ENCODE measurements at regions not wholly inside any gene's neighbourhood (a gene's known extent, or its start where the extent isn't known, plus 50 kb on each side); places are given as distances from the start of the nearest gene placed in this dataset.

- no peak for DNase-seq
- H3K27ac ChIP-seq, result no peak overlapping the region
These were observed 674.5 kb downstream of the KCNJ3 start for GRCh38 chr2:155372969-155373368.

GRCh38 chr2:155368934-155369333 lies 670.4 kb downstream of the KCNJ3 start:
- intact Hi-C loops (cut with DNase I; ENCODE audit: low total_unique reads), result no loop called here
- no peak for TF ChIP-seq CTCF (IDR thresholded peaks at IDR 0.05)
- no peak for DNase-seq

More at GRCh38 chr2:155372969-155373368, 674.5 kb downstream of the KCNJ3 start:
- H3K4me1 ChIP-seq, result no peaks in the 10 kb centered on the region
- H3K36me3 ChIP-seq, result no peaks in the 10 kb centered on the region
- H3K27me3 ChIP-seq, result no peaks in the 10 kb centered on the region
- TF ChIP-seq CTCF (IDR thresholded peaks at IDR 0.05), result no peak
- no peaks in the 10 kb centered on the region for H3K9me3 ChIP-seq
- H3K4me3 ChIP-seq, result no peak overlapping the region
- intact Hi-C loops (cut with DNase I; ENCODE audit: low total_unique reads), result no loop called here

GRCh38 chr2:155364766-155365165 lies 666.3 kb downstream of the KCNJ3 start:
- no peaks in the 10 kb centered on the region for H3K9me3 ChIP-seq
- TF ChIP-seq CTCF (IDR thresholded peaks at IDR 0.05), result no peak
- intact Hi-C loops (cut with DNase I; ENCODE audit: low total_unique reads), result no loop called here
- H3K27ac ChIP-seq, result no peak overlapping the region
- no peaks in the 10 kb centered on the region for H3K4me1 ChIP-seq
- H3K36me3 ChIP-seq, result no peaks in the 10 kb centered on the region
- H3K27me3 ChIP-seq, result no peaks in the 10 kb centered on the region
- H3K4me3 ChIP-seq, result no peak overlapping the region
- DNase-seq, result no peak

More at GRCh38 chr2:155368934-155369333, 670.4 kb downstream of the KCNJ3 start:
- Histone ChIP-seq H3K27me3 (no peaks in the 10 kb centered on the region), H3K36me3 (no peaks in the 10 kb centered on the region), H3K27ac (no peak overlapping the region), H3K4me1 (no peaks in the 10 kb centered on the region), H3K9me3 (no peaks in the 10 kb centered on the region), H3K4me3 (no peak overlapping the region)

- Histone ChIP-seq H3K27me3 (no peaks in the 10 kb centered on the region), H3K4me1 (no peaks in the 10 kb centered on the region), H3K9me3 (no peaks in the 10 kb centered on the region), H3K36me3 (no peaks in the 10 kb centered on the region), H3K4me3 (no peak overlapping the region), H3K27ac (no peak overlapping the region)
- intact Hi-C loops (cut with DNase I; ENCODE audit: low total_unique reads), result no loop called here
- TF ChIP-seq CTCF (IDR thresholded peaks at IDR 0.05), result no peak
- DNase-seq, result no peak
These were observed 664.9 kb downstream of the KCNJ3 start for GRCh38 chr2:155363349-155363888.

- no peak for TF ChIP-seq CTCF (IDR thresholded peaks at IDR 0.05)
- H3K36me3 ChIP-seq, result no peaks in the 10 kb centered on the region
- H3K9me3 ChIP-seq, result peaks cover 0 to 8% (median 0%) of the 10 kb centered on the region in 3 donors
- H3K4me3 ChIP-seq, result no peak overlapping the region
- H3K27me3 ChIP-seq, result no peaks in the 10 kb centered on the region
- H3K27ac ChIP-seq, result no peak overlapping the region
- no peak for DNase-seq
- no peaks in the 10 kb centered on the region for H3K4me1 ChIP-seq
- intact Hi-C loops (cut with DNase I; ENCODE audit: low total_unique reads), result no loop called here
These were observed 658.7 kb downstream of the KCNJ3 start for GRCh38 chr2:155357172-155357571.

GRCh38 chr2:155356250-155356649 lies 657.8 kb downstream of the KCNJ3 start:
- no peak overlapping the region for H3K4me3 ChIP-seq
- no peaks in the 10 kb centered on the region for H3K4me1 ChIP-seq
- no peak for DNase-seq
- H3K27ac ChIP-seq, result no peak overlapping the region
- H3K9me3 ChIP-seq, result peaks cover 0 to 8% (median 0%) of the 10 kb centered on the region in 3 donors
- no peaks in the 10 kb centered on the region for H3K27me3 ChIP-seq
- no peak for TF ChIP-seq CTCF (IDR thresholded peaks at IDR 0.05)
- intact Hi-C loops (cut with DNase I; ENCODE audit: low total_unique reads), result no loop called here
- no peaks in the 10 kb centered on the region for H3K36me3 ChIP-seq
